CD14-positive monocyte (primary cell): ENCODE measurements at regions not wholly inside any gene's neighbourhood (a gene's known extent, or its start where the extent isn't known, plus 50 kb on each side); places are given as distances from the start of the nearest gene placed in this dataset.

Experiments used
- DNase-seq, 3 donors: peaks; one replicate each; pipeline ENCODE4 v3.0.0-alpha.2; 2011 to 2022
- H2AFZ ChIP-seq: 2 replicates; pipeline ENCODE4 v1.6.0; 2012; ENCODE audit warnings: mild to moderate bottlenecking, low read depth, low read length, inconsistent platforms; ENCODE audit not compliant: insufficient read depth, poor library complexity, severe bottlenecking
- H3K27ac ChIP-seq, 2 donors: 1 replicate in 1 of 2; 2 replicates in 1 of 2; pipeline ENCODE4 v1.5.1; 2012 to 2013; ENCODE audit warnings: low read length in 2 of 2, control low read depth in 1 of 2, inconsistent platforms in 1 of 2, low read depth in 1 of 2, mild to moderate bottlenecking in 1 of 2
- H3K27me3 ChIP-seq, 2 donors: one replicate each; pipeline versions ENCODE4 v1.6.0 to v1.6.1; 2011 to 2013; ENCODE audit warnings: low read length in 2 of 2; ENCODE audit not compliant: control insufficient read depth in 2 of 2, insufficient read depth in 2 of 2
- H3K36me3 ChIP-seq, 2 donors: replicated peaks in 1 of 2; 1 replicate in 1 of 2; 2 replicates in 1 of 2; pipeline versions ENCODE4 v1.5.1 to v1.6.1; 2012 to 2013; ENCODE audit warnings: low read length in 2 of 2, control low read depth in 1 of 2, inconsistent platforms in 1 of 2, mild to moderate bottlenecking in 1 of 2; ENCODE audit not compliant: insufficient read depth in 2 of 2, control insufficient read depth in 1 of 2
- H3K4me1 ChIP-seq, 2 donors: 1 replicate in 1 of 2; 2 replicates in 1 of 2; pipeline versions ENCODE4 v1.5.1 to v1.6.1; 2012 to 2013; ENCODE audit warnings: low read length in 2 of 2, control low read depth in 1 of 2, inconsistent platforms in 1 of 2, mild to moderate bottlenecking in 1 of 2, moderate library complexity in 1 of 2; ENCODE audit not compliant: insufficient read depth in 2 of 2, control insufficient read depth in 1 of 2
- H3K4me2 ChIP-seq: replicated peaks from 2 replicates; pipeline ENCODE3; 2012; ENCODE audit warnings: low read length, moderate library complexity, mild to moderate bottlenecking; ENCODE audit not compliant: poor library complexity, severe bottlenecking; ENCODE audit errors: extremely low read depth
- H3K4me3 ChIP-seq, 3 experiments: fragments of 200-600 bp in 1 of 3; sonication (generic) in 1 of 3; replicated peaks in 1 of 3; 1 replicate in 2 of 3; 2 replicates in 1 of 3; pipeline ENCODE4 v1.5.1; 2011 to 2013; ENCODE audit warnings: low read length in 3 of 3, mild to moderate bottlenecking in 3 of 3, control low read depth in 2 of 3, low read depth in 2 of 3, inconsistent platforms in 1 of 3, moderate library complexity in 1 of 3
- H3K79me2 ChIP-seq: 2 replicates; pipeline ENCODE4 v1.6.0; 2012; ENCODE audit warnings: mild to moderate bottlenecking, control low read depth, inconsistent platforms, low read length, moderate library complexity; ENCODE audit not compliant: insufficient read depth
- H3K9ac ChIP-seq: 2 replicates; pipeline ENCODE4 v1.6.0; 2017; ENCODE audit warnings: low read length, mild to moderate bottlenecking; ENCODE audit not compliant: insufficient read depth, poor library complexity, severe bottlenecking
- H3K9me3 ChIP-seq, 2 donors: replicated peaks in 1 of 2; 1 replicate in 1 of 2; 2 replicates in 1 of 2; pipeline versions ENCODE4 v1.5.1 to v1.6.1; 2012 to 2013; ENCODE audit warnings: low read length in 2 of 2, control low read depth in 1 of 2; ENCODE audit not compliant: control insufficient read depth in 1 of 2, insufficient read depth in 1 of 2
- H4K20me1 ChIP-seq: 2 replicates; pipeline ENCODE4 v1.6.0; 2012; ENCODE audit warnings: mild to moderate bottlenecking, low read length, control low read depth, moderate library complexity; ENCODE audit not compliant: insufficient read depth
- H3K27ac Mint-ChIP-seq, 7 donors: one replicate each; pipeline ENCODE4 v1.8.0; 2020; ENCODE audit warnings: mild to moderate bottlenecking in 7 of 7, mixed read lengths in 7 of 7, moderate library complexity in 6 of 7, inconsistent platforms in 2 of 7
- H3K27me3 Mint-ChIP-seq, 3 donors: one replicate each; pipeline ENCODE4 v1.8.0; 2021 to 2022; ENCODE audit warnings: low read depth in 3 of 3, mild to moderate bottlenecking in 3 of 3, mixed read lengths in 3 of 3, moderate library complexity in 3 of 3, inconsistent platforms in 1 of 3
- H3K36me3 Mint-ChIP-seq, 2 donors: one replicate each; pipeline ENCODE4 v1.8.0; 2020; ENCODE audit warnings: mixed read lengths in 2 of 2, inconsistent platforms in 1 of 2, mild to moderate bottlenecking in 1 of 2
- H3K4me1 Mint-ChIP-seq: one replicate; pipeline ENCODE4 v1.8.0; 2020; ENCODE audit warnings: mild to moderate bottlenecking, mixed read lengths
- H3K4me3 Mint-ChIP-seq, 2 donors: one replicate each; pipeline ENCODE4 v1.8.0; 2020; ENCODE audit warnings: mild to moderate bottlenecking in 2 of 2, mixed read lengths in 2 of 2, moderate library complexity in 1 of 2
- H3K9me3 Mint-ChIP-seq, 7 donors: one replicate each; pipeline ENCODE4 v1.8.0; 2020 to 2022; ENCODE audit warnings: mixed read lengths in 7 of 7, mild to moderate bottlenecking in 6 of 7, moderate library complexity in 6 of 7, inconsistent platforms in 2 of 7
- CTCF ChIP-seq: fragments of 200-600 bp; IDR thresholded peaks from one replicate; pipeline ENCODE4 v1.8.0; 2022; ENCODE audit warnings: antibody characterized with exemption, mild to moderate bottlenecking
- WGBS: methylation state at CpG from one replicate; pipeline ENCODE4 v1.1.5; 2013; ENCODE audit warnings: missing lambda C conversion rate; ENCODE audit not compliant: insufficient coverage; 5-methylcytosine and 5-hydroxymethylcytosine counted together
- intact Hi-C, 2 donors: fragments of 100-400 bp; cut with micrococcal nuclease; formaldehyde crosslinking; loops; one replicate each; pipeline versions ENCODE4 v1.15.0 to v1.15.1; 2023

GRCh38 chr11:64451856-64452255, 92.9 kb downstream of the RPS6KA4 start:
- no peak overlapping the region for H3K4me3 Mint-ChIP-seq
- no peak overlapping the region for H2AFZ ChIP-seq
- H3K9me3 ChIP-seq: no peaks in the 10 kb centered on the region
- no peaks in the 10 kb centered on the region for H3K27me3 ChIP-seq
- no peaks in the 10 kb centered on the region for H3K27me3 Mint-ChIP-seq
- H3K9ac ChIP-seq: no peak overlapping the region
- H3K4me1 Mint-ChIP-seq: peaks cover 47% of the 10 kb centered on the region
- no peaks in the 10 kb centered on the region for H3K36me3 ChIP-seq
- peaks cover 37 to 41% of the 10 kb centered on the region in 2 donors for H3K4me1 ChIP-seq
- intact Hi-C loops: no loop called here
- TF ChIP-seq CTCF: no peak
- H3K4me2 ChIP-seq: no peak overlapping the region
- DNase-seq: no peak
- H3K27ac ChIP-seq: no peak overlapping the region
- H3K27ac Mint-ChIP-seq: no peak overlapping the region
- 87% methylated on average over 6 of the region's 7 CpGs for WGBS
- no peak overlapping the region for H3K4me3 ChIP-seq
- peaks cover 0 to 4% (median 0%) of the 10 kb centered on the region in 7 donors for H3K9me3 Mint-ChIP-seq
- no peaks in the 10 kb centered on the region for H4K20me1 ChIP-seq
- H3K36me3 Mint-ChIP-seq: peaks cover 9% of the 10 kb centered on the region in 2 donors
- peaks cover 6% of the 10 kb centered on the region for H3K79me2 ChIP-seq

- Histone ChIP-seq H4K20me1 (no peaks in the 10 kb centered on the region), H3K36me3 (no peaks in the 10 kb centered on the region), H3K4me2 (no peak overlapping the region), H3K79me2 (peaks cover 6% of the 10 kb centered on the region), H3K9ac (no peak overlapping the region), H3K27me3 (no peaks in the 10 kb centered on the region), H3K9me3 (no peaks in the 10 kb centered on the region), H3K4me1 (peaks cover 22 to 25% of the 10 kb centered on the region in 2 donors), H2AFZ (no peak overlapping the region), H3K27ac (no peak overlapping the region), H3K4me3 (no peak overlapping the region)
- TF ChIP-seq CTCF: no peak
- WGBS: 100% methylated on average over 1 of the region's 1 CpG
- Mint-ChIP-seq H3K9me3 (peaks cover 0 to 4% (median 2%) of the 10 kb centered on the region in 7 donors), H3K4me1 (peaks cover 32% of the 10 kb centered on the region), H3K4me3 (no peak overlapping the region), H3K27ac (no peak overlapping the region), H3K27me3 (no peaks in the 10 kb centered on the region), H3K36me3 (peaks cover 9% of the 10 kb centered on the region in 2 donors)
- DNase-seq: no peak
- intact Hi-C loops: no loop called here
Observed at GRCh38 chr11:64453466-64453865, 94.5 kb downstream of the RPS6KA4 start.
